K562 (cell line): ENCODE measurements at regions not wholly inside any gene's neighbourhood (a gene's known extent, or its start where the extent isn't known, plus 50 kb on each side); places are given as distances from the start of the nearest gene placed in this dataset.
A peak's percentile ranks its signal among the peaks of the same experiment; 100 is the strongest.

Experiments
- ATF7 ChIP-seq: fragments of 450-650 bp; IDR thresholded peaks from 2 replicates; pipeline ENCODE4 v1.7.1; 2014; ENCODE audit warnings: mild to moderate bottlenecking, moderate library complexity
- BCOR ChIP-seq: fragments of 450-650 bp; IDR thresholded peaks from 2 replicates; pipeline ENCODE4 v1.6.1; 2016
- EWSR1 ChIP-seq: fragments of 450-650 bp; IDR thresholded peaks from 2 replicates; pipeline ENCODE4 v1.6.1; 2018; ENCODE audit warnings: borderline replicate concordance, mild to moderate bottlenecking, low read depth, moderate library complexity; ENCODE audit not compliant: partially characterized antibody
- FOS ChIP-seq: IDR thresholded peaks from 3 replicates; pipeline ENCODE4 v1.6.1; 2011; ENCODE audit not compliant: insufficient read length; ENCODE audit errors: extremely low read depth
- GTF3C2 ChIP-seq: IDR thresholded peaks from 3 replicates; pipeline ENCODE4 v1.6.1; 2011; ENCODE audit warnings: borderline replicate concordance, mild to moderate bottlenecking, moderate library complexity; ENCODE audit not compliant: insufficient read length; ENCODE audit errors: extremely low read depth
- HDAC2 ChIP-seq: fragments of 450-650 bp; IDR thresholded peaks from 2 replicates; pipeline ENCODE4 v1.6.1; 2016; ENCODE audit warnings: mild to moderate bottlenecking
- PURB ChIP-seq: sonication (generic); formaldehyde crosslinking; IDR thresholded peaks from 2 replicates; pipeline ENCODE4 v1.9.0; 2021; ENCODE audit warnings: low read depth, mild to moderate bottlenecking, missing genetic modification reagents
- RBM25 ChIP-seq: fragments of 200-400 bp; formaldehyde crosslinking; IDR thresholded peaks from 2 replicates; pipeline ENCODE4 v1.6.1; 2018; ENCODE audit warnings: low read length, low read depth, moderate library complexity; ENCODE audit not compliant: severe bottlenecking
- SMC3 ChIP-seq: conservative IDR thresholded peaks from 2 replicates; pipeline ENCODE4 v1.6.1; 2011; ENCODE audit warnings: low read depth, low read length, improper control_type of control experiment; ENCODE audit not compliant: insufficient read depth
- SNRNP70 ChIP-seq: fragments of 200-400 bp; formaldehyde crosslinking; optimal IDR thresholded peaks from 2 replicates; pipeline ENCODE3; 2017; ENCODE audit warnings: low read depth, low read length
- TEAD2 ChIP-seq: fragments of 450-650 bp; IDR thresholded peaks from 2 replicates; pipeline ENCODE4 v1.6.1; 2016; ENCODE audit warnings: missing genetic modification characterization, control low read depth, missing compliant biosample characterization
- THRB ChIP-seq: fragments of 450-650 bp; formaldehyde crosslinking; conservative IDR thresholded peaks from 2 replicates; pipeline ENCODE4 v1.4.0; 2022; ENCODE audit warnings: mild to moderate bottlenecking, missing genetic modification characterization
- ZKSCAN1 ChIP-seq: fragments of 150-350 bp; IDR thresholded peaks from 2 replicates; pipeline ENCODE4 v1.6.1; 2016; ENCODE audit warnings: low read depth, low read length
- ZNF398 ChIP-seq: fragments of 250-450 bp; sonication (Bioruptor Pico); IDR thresholded peaks from 2 replicates; pipeline ENCODE4 v1.8.0; 2021; ENCODE audit warnings: moderate library complexity, mild to moderate bottlenecking, inconsistent platforms
- ZNF444 ChIP-seq: fragments of 250-450 bp; sonication (Bioruptor Pico); IDR thresholded peaks from 2 replicates; pipeline ENCODE4 v1.4.0; 2020; ENCODE audit warnings: mild to moderate bottlenecking, moderate library complexity
- ZNF717 ChIP-seq: fragments of 250-450 bp; sonication (Bioruptor Pico); IDR thresholded peaks from 2 replicates; pipeline ENCODE4 v1.5.0; 2021

GRCh38 chr9:107137495-107138202 lies 145.4 kb upstream of the RAD23B start (continued):
- no peak for TF ChIP-seq EWSR1
- no peak for TF ChIP-seq PURB (CRISPR knock-in tag)
- peak; percentile 99 for TF ChIP-seq ZKSCAN1
- no peak for TF ChIP-seq TEAD2
- no peak for TF ChIP-seq ZNF717 (CRISPR knock-in tag)
- peak; percentile 96 for TF ChIP-seq RBM25
- no peak for TF ChIP-seq ATF7
- TF ChIP-seq ZNF398 (CRISPR knock-in tag), result no peak
- TF ChIP-seq ZNF444 (CRISPR knock-in tag), result no peak
- TF ChIP-seq BCOR, result peak; percentile 95
- TF ChIP-seq THRB (CRISPR knock-in tag), result no peak
- TF ChIP-seq HDAC2, result peak; percentile 59; the same call in 1 of the 2 replicates
- no peak for TF ChIP-seq SNRNP70
- TF ChIP-seq GTF3C2, result no peak
- TF ChIP-seq SMC3, result peak; percentile 42; the same call in 1 of the 2 replicates
- TF ChIP-seq FOS, result no peak
